DND-41 (cell line): ENCODE measurements at regions not wholly inside any gene's neighbourhood (a gene's known extent, or its start where the extent isn't known, plus 50 kb on each side); places are given as distances from the start of the nearest gene placed in this dataset.
"Not testable (repeated sequence)": the region's sequence is repeated elsewhere in the genome, so short reads cannot be mapped to it uniquely, and the experiment has no call there.

ENCODE experiments used
- ATAC-seq: fragments of 200-7000 bp; cut with Tn5 transposase; 3 replicates; pipeline ENCODE4 v1.9.1; 2021; ENCODE audit warnings: low read depth; ENCODE audit not compliant: insufficient read depth
- DNase-seq: peaks from one replicate; pipeline ENCODE4 v3.0.0-alpha.2; 2020
- H2AFZ ChIP-seq: 2 replicates; pipeline ENCODE4 v1.6.0; 2012; ENCODE audit warnings: low read depth, low read length
- H3K27ac ChIP-seq: 2 replicates; pipeline ENCODE4 v1.5.1; 2012; ENCODE audit warnings: low read length, inconsistent platforms
- H3K27me3 ChIP-seq: fragments of 200-600 bp; sonication (generic); 2 replicates; pipeline ENCODE4 v1.6.0; 2012; ENCODE audit warnings: low read length, mild to moderate bottlenecking, inconsistent platforms; ENCODE audit not compliant: insufficient read depth, poor library complexity
- H3K36me3 ChIP-seq: 2 replicates; pipeline ENCODE4 v1.5.1; 2012; ENCODE audit warnings: low read length, inconsistent platforms; ENCODE audit not compliant: insufficient read depth
- H3K4me1 ChIP-seq: 2 replicates; pipeline ENCODE4 v1.5.1; 2012; ENCODE audit warnings: mild to moderate bottlenecking, low read length; ENCODE audit not compliant: insufficient read depth
- H3K4me2 ChIP-seq: 2 replicates; pipeline ENCODE4 v1.6.0; 2012; ENCODE audit warnings: mild to moderate bottlenecking, moderate library complexity, low read length, inconsistent platforms; ENCODE audit not compliant: insufficient read depth
- H3K4me3 ChIP-seq, 2 experiments: fragments of 200-600 bp in 1 of 2; shearing (Covaris generic) in 1 of 2; 2 replicates each; pipeline ENCODE4 v1.5.1; 2012 to 2016; ENCODE audit warnings: inconsistent platforms in 2 of 2, low read length in 2 of 2, mild to moderate bottlenecking in 2 of 2, low read depth in 1 of 2, moderate library complexity in 1 of 2
- H3K79me2 ChIP-seq: 2 replicates; pipeline ENCODE4 v1.6.0; 2012; ENCODE audit warnings: low read length, inconsistent platforms; ENCODE audit not compliant: insufficient read depth
- H3K9ac ChIP-seq: 2 replicates; pipeline ENCODE4 v1.6.0; 2012; ENCODE audit warnings: low read depth, mild to moderate bottlenecking, inconsistent platforms, low read length, moderate library complexity
- H3K9me3 ChIP-seq: 2 replicates; pipeline ENCODE4 v1.5.1; 2012; ENCODE audit warnings: low read length, moderate library complexity, mild to moderate bottlenecking, inconsistent platforms; ENCODE audit not compliant: insufficient read depth, severe bottlenecking
- H4K20me1 ChIP-seq: 2 replicates; pipeline ENCODE4 v1.6.0; 2012; ENCODE audit warnings: low read length; ENCODE audit not compliant: insufficient read depth
- CTCF ChIP-seq: IDR thresholded peaks from 2 replicates; pipeline ENCODE4 v1.5.1; 2012; ENCODE audit warnings: borderline replicate concordance, low read length, moderate library complexity, mild to moderate bottlenecking; ENCODE audit not compliant: poor library complexity, severe bottlenecking; ENCODE audit errors: extremely low read depth
- EZH2 ChIP-seq: IDR thresholded peaks from 3 replicates; pipeline ENCODE4 v1.6.1; 2012; ENCODE audit warnings: borderline replicate concordance, low read depth, mild to moderate bottlenecking, moderate library complexity, low read length, inconsistent platforms; ENCODE audit not compliant: severe bottlenecking

- Histone ChIP-seq H3K4me1 (peaks cover 5% of the 10 kb centered on the region; the same call in 1 of the 2 replicates), H4K20me1 (no peaks in the 10 kb centered on the region), H3K27me3 (no peaks in the 10 kb centered on the region), H3K9me3 (no peaks in the 10 kb centered on the region), H3K9ac (no peak overlapping the region), H2AFZ (no peak overlapping the region), H3K4me2 (no peak overlapping the region), H3K36me3 (no peaks in the 10 kb centered on the region), H3K4me3 (no peak overlapping the region), H3K27ac (no peak overlapping the region), H3K79me2 (no peaks in the 10 kb centered on the region)
- DNase-seq (no peak), ATAC-seq (no peak)
- TF ChIP-seq EZH2 (no peak), CTCF (no peak)
These were observed 170.2 kb upstream of the ZNF217 start for GRCh38 chr20:53763707-53764414.

GRCh38 chr20:53762423-53762798 lies 168.8 kb upstream of the ZNF217 start:
- H3K4me3 ChIP-seq, H3K27ac ChIP-seq, ATAC-seq, H3K9me3 ChIP-seq, H3K27me3 ChIP-seq, H3K4me2 ChIP-seq, H3K9ac ChIP-seq, H3K36me3 ChIP-seq, H4K20me1 ChIP-seq, DNase-seq, H2AFZ ChIP-seq, H3K4me1 ChIP-seq, H3K79me2 ChIP-seq: not testable (repeated sequence)

DNA sequence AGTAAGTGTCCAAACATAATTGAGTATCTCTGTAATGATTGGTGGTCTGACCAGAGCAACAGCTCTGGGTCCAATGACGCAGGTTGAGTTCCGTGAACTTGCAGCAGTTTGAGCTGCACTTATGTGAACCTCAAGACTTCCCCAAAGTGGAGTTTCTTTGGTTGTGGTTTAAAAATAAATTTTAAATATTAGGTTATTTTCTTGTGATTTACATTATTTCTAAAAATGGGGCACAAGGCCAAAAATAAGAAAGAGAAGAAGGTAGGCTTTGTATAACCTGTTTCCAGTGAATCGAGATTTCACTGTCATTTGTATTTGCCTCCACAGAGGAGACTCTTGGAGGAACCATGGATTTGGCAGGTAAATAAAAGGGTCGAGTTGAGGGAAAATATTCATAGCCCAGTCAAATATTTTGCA lies 166.4 kb upstream of the ZNF217 start:
- no peaks in the 10 kb centered on the region for H3K27me3 ChIP-seq
- TF ChIP-seq EZH2 = no peak
- no peak for TF ChIP-seq CTCF
- H3K4me2 ChIP-seq = no peak overlapping the region
- H4K20me1 ChIP-seq = no peaks in the 10 kb centered on the region
- H3K4me3 ChIP-seq = no peak overlapping the region
- no peak for DNase-seq
- H3K27ac ChIP-seq = no peak overlapping the region
- H3K79me2 ChIP-seq = no peaks in the 10 kb centered on the region
- peaks cover 12% of the 10 kb centered on the region for H3K4me1 ChIP-seq
- no peak overlapping the region for H2AFZ ChIP-seq
- H3K9me3 ChIP-seq = no peaks in the 10 kb centered on the region
- H3K9ac ChIP-seq = no peak overlapping the region
- no peak for ATAC-seq
- H3K36me3 ChIP-seq = no peaks in the 10 kb centered on the region

DNA sequence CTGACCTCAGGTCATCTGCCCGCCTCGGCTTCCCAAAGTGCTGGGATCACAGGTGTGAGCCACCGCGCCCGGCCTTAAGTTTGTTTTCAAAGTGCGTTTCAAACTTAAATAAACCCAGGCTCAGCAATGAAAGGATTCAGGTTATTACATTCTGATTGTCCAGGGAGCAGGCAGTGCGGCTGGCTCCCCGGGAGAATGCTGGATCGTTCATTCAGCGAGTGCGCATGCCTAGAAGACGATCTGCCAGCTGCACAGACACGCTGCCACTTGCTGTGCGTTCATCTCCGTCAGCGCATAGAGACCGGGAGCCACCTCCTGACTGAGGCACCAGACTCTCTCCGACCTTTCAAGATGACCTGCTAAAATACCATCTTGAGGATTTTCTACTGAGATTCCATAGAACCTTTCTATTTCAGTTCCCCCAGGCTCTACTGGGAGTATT lies 163.9 kb upstream of the ZNF217 start:
- no peak for TF ChIP-seq CTCF
- no peak for TF ChIP-seq EZH2
- Histone ChIP-seq H3K9me3 (no peaks in the 10 kb centered on the region), H3K79me2 (no peaks in the 10 kb centered on the region), H3K4me2 (no peak overlapping the region), H2AFZ (no peak overlapping the region), H3K4me1 (peaks cover 37% of the 10 kb centered on the region), H4K20me1 (no peaks in the 10 kb centered on the region), H3K9ac (no peak overlapping the region), H3K4me3 (no peak overlapping the region), H3K27ac (no peak overlapping the region), H3K27me3 (no peaks in the 10 kb centered on the region), H3K36me3 (no peaks in the 10 kb centered on the region)
- no peak for DNase-seq
- no peak for ATAC-seq
